NCI-H2107 treated with DMSO at 0.1 percent for 48 hours (cell line): ENCODE measurements at regions not wholly inside any gene's neighbourhood (a gene's known extent, or its start where the extent isn't known, plus 50 kb on each side); places are given as distances from the start of the nearest gene placed in this dataset.
A peak's percentile ranks its signal among the peaks of the same experiment; 100 is the strongest.
"Not testable (repeated sequence)": the region's sequence is repeated elsewhere in the genome, so short reads cannot be mapped to it uniquely, and the experiment has no call there.

Experiments used
- DNase-seq: peaks from one replicate; lab custom pipeline; 2025; ENCODE audit not compliant: unreplicated experiment; lab: John Stamatoyannopoulos, UW

- DNase-seq: no peak
Observed at GRCh38 chrX:40418146-40418812, 162.5 kb upstream of the ATP6AP2 start.

GRCh38 chrX:40415675-40416074 is 165.1 kb upstream of the ATP6AP2 start:
- DNase-seq: no peak

GRCh38 chrX:40414335-40414734 is 166.4 kb upstream of the ATP6AP2 start:
- DNase-seq: no peak

- no peak for DNase-seq
Observed at GRCh38 chrX:40411340-40412111, 169.2 kb upstream of the ATP6AP2 start.

- no peak for DNase-seq
Observed at GRCh38 chrX:40410859-40411258, 169.9 kb upstream of the ATP6AP2 start.

GRCh38 chrX:40406330-40406859 is 174.4 kb upstream of the ATP6AP2 start:
- no peak for DNase-seq

GRCh38 chrX:40405399-40405798 is 175.4 kb upstream of the ATP6AP2 start:
- no peak for DNase-seq

GRCh38 chrX:40403757-40404156 is 177.0 kb upstream of the ATP6AP2 start:
- no peak for DNase-seq

GRCh38 chrX:40402831-40403533 is 177.8 kb upstream of the ATP6AP2 start:
- no peak for DNase-seq

GRCh38 chrX:40395102-40395501 is 185.7 kb upstream of the ATP6AP2 start:
- no peak for DNase-seq

- DNase-seq: no peak
Observed at GRCh38 chrX:40394302-40394701, 186.5 kb upstream of the ATP6AP2 start.

- no peak for DNase-seq
Observed at GRCh38 chrX:40392599-40392998, 188.2 kb upstream of the ATP6AP2 start.

GRCh38 chrX:40391662-40392061 is 189.1 kb upstream of the ATP6AP2 start:
- DNase-seq: no peak

GRCh38 chrX:40389555-40389954 is 191.2 kb upstream of the ATP6AP2 start:
- no peak for DNase-seq

GRCh38 chrX:40388441-40388840 is 192.3 kb upstream of the ATP6AP2 start:
- DNase-seq: no peak

- peak; percentile 27 for DNase-seq
Observed at GRCh38 chrX:40387869-40388268, 192.9 kb upstream of the ATP6AP2 start.

GRCh38 chrX:40387311-40387710 is 193.5 kb upstream of the ATP6AP2 start:
- DNase-seq: not testable (repeated sequence)

- no peak for DNase-seq
Observed at GRCh38 chrX:40385682-40386081, 195.1 kb upstream of the ATP6AP2 start.

GRCh38 chrX:40385256-40385655 is 195.5 kb upstream of the ATP6AP2 start:
- DNase-seq: no peak

- DNase-seq: no peak
Observed at GRCh38 chrX:40383969-40384368, 196.8 kb upstream of the ATP6AP2 start.

GRCh38 chrX:40383360-40383759 is 197.4 kb upstream of the ATP6AP2 start:
- no peak for DNase-seq
